GM18870 (cell line): ENCODE measurements at regions not wholly inside any gene's neighbourhood (a gene's known extent, or its start where the extent isn't known, plus 50 kb on each side); places are given as distances from the start of the nearest gene placed in this dataset.

Experiments used
- ATAC-seq: cut with Tn5 transposase; IDR thresholded peaks from one replicate; pipeline ENCODE4 v1.9.1; 2021; ENCODE audit warnings: moderate library complexity; ENCODE audit not compliant: unreplicated experiment

- ATAC-seq = no peak
Measured at GRCh38 chr22:48599346-48599745, 1228.3 kb downstream of the BRD1 start.

GRCh38 chr22:48596111-48596850 lies 1231.4 kb downstream of the BRD1 start:
- no peak for ATAC-seq

GRCh38 chr22:48595511-48595905 lies 1232.2 kb downstream of the BRD1 start:
- ATAC-seq = no peak

GRCh38 chr22:48594757-48595510 lies 1232.7 kb downstream of the BRD1 start:
- ATAC-seq = no peak

GRCh38 chr22:48594016-48594756 lies 1233.5 kb downstream of the BRD1 start:
- ATAC-seq = no peak

GRCh38 chr22:48593551-48593950 lies 1234.1 kb downstream of the BRD1 start:
- ATAC-seq = no peak

- no peak for ATAC-seq
Measured at GRCh38 chr22:48592931-48593330, 1234.7 kb downstream of the BRD1 start.

- ATAC-seq = no peak
Measured at GRCh38 chr22:48592488-48592887, 1235.2 kb downstream of the BRD1 start.

GRCh38 chr22:48592066-48592345 lies 1235.7 kb downstream of the BRD1 start:
- no peak for ATAC-seq

GRCh38 chr22:48591286-48592065 lies 1236.2 kb downstream of the BRD1 start:
- no peak for ATAC-seq

GRCh38 chr22:48589901-48590300 lies 1237.8 kb downstream of the BRD1 start:
- no peak for ATAC-seq

- ATAC-seq = no peak
Measured at GRCh38 chr22:48588878-48589450, 1238.7 kb downstream of the BRD1 start.

GRCh38 chr22:48588151-48588877 lies 1239.4 kb downstream of the BRD1 start:
- no peak for ATAC-seq

GRCh38 chr22:48587236-48587865 lies 1240.3 kb downstream of the BRD1 start:
- ATAC-seq = no peak

- ATAC-seq = no peak
Measured at GRCh38 chr22:48586799-48587185, 1240.9 kb downstream of the BRD1 start.

- ATAC-seq = no peak
Measured at GRCh38 chr22:48585916-48586798, 1241.5 kb downstream of the BRD1 start.

- ATAC-seq = no peak
Measured at GRCh38 chr22:48584170-48584569, 1243.5 kb downstream of the BRD1 start.

GRCh38 chr22:48581796-48582469 lies 1245.7 kb downstream of the BRD1 start:
- no peak for ATAC-seq
